ENCODE measurements at regions not wholly inside any gene's neighbourhood (a gene's known extent, or its start where the extent isn't known, plus 50 kb on each side); places are given as distances from the start of the nearest gene placed in this dataset.

GRCh38 chr10:36681751-36682632 lies 443.4 kb upstream of the ANKRD30A start:
- FAIRE-seq: no peak

GRCh38 chr10:36679554-36679953 lies 445.8 kb upstream of the ANKRD30A start:
- no peak for FAIRE-seq

- FAIRE-seq: no peak
Observed at GRCh38 chr10:36677431-36677768, 448.0 kb upstream of the ANKRD30A start.

- no peak for FAIRE-seq
Observed at GRCh38 chr10:36676756-36677430, 448.5 kb upstream of the ANKRD30A start.

- FAIRE-seq: no peak
Observed at GRCh38 chr10:36676321-36676720, 449.1 kb upstream of the ANKRD30A start.

GRCh38 chr10:36675458-36675880 lies 449.9 kb upstream of the ANKRD30A start:
- no peak for FAIRE-seq

- no peak for FAIRE-seq
Observed at GRCh38 chr10:36671607-36672006, 453.8 kb upstream of the ANKRD30A start.

GRCh38 chr10:36670621-36671402 lies 454.6 kb upstream of the ANKRD30A start:
- FAIRE-seq: no peak

- no peak for FAIRE-seq
Observed at GRCh38 chr10:36669615-36670352, 455.6 kb upstream of the ANKRD30A start.

GRCh38 chr10:36666451-36666850 lies 458.9 kb upstream of the ANKRD30A start:
- FAIRE-seq: no peak

- no peak for FAIRE-seq
Observed at GRCh38 chr10:36662571-36662970, 462.8 kb upstream of the ANKRD30A start.

- no peak for FAIRE-seq
Observed at GRCh38 chr10:36650274-36650673, 475.1 kb upstream of the ANKRD30A start.

GRCh38 chr10:36647540-36647939 lies 477.9 kb upstream of the ANKRD30A start:
- no peak for FAIRE-seq

- no peak for FAIRE-seq
Observed at GRCh38 chr10:36640626-36641025, 484.8 kb upstream of the ANKRD30A start.

- FAIRE-seq: no peak
Observed at GRCh38 chr10:36638462-36639155, 486.8 kb upstream of the ANKRD30A start.

- no peak for FAIRE-seq
Observed at GRCh38 chr10:36636879-36637278, 488.5 kb upstream of the ANKRD30A start.

- FAIRE-seq: no peak
Observed at GRCh38 chr10:36636285-36636839, 489.0 kb upstream of the ANKRD30A start.

- FAIRE-seq: no peak
Observed at GRCh38 chr10:36634916-36635315, 490.5 kb upstream of the ANKRD30A start.

- no peak for FAIRE-seq
Observed at GRCh38 chr10:36630267-36630666, 495.1 kb upstream of the ANKRD30A start.

GRCh38 chr10:36629476-36629875 lies 495.9 kb upstream of the ANKRD30A start:
- FAIRE-seq: no peak

- no peak for FAIRE-seq
Observed at GRCh38 chr10:36624551-36625100, 500.8 kb upstream of the ANKRD30A start.

Data from endometrium (tissue), 2 donors.